Endothelial cell of umbilical vein (primary cell): ENCODE measurements at regions not wholly inside any gene's neighbourhood (a gene's known extent, or its start where the extent isn't known, plus 50 kb on each side); places are given as distances from the start of the nearest gene placed in this dataset.

Source experiments
- EZH2 ChIP-seq: IDR thresholded peaks from 2 replicates; pipeline ENCODE4 v1.6.1; 2012; ENCODE audit warnings: borderline replicate concordance, low read depth, mild to moderate bottlenecking, moderate library complexity, low read length, inconsistent platforms; ENCODE audit not compliant: severe bottlenecking
- JUN ChIP-seq: IDR thresholded peaks from 2 replicates; pipeline ENCODE4 v1.6.1; 2011; ENCODE audit warnings: borderline replicate concordance, low read depth; ENCODE audit not compliant: insufficient read length, insufficient read depth
- POLR2A ChIP-seq: IDR thresholded peaks from 2 replicates; pipeline ENCODE4 v1.6.1; 2012; ENCODE audit warnings: low read depth, mild to moderate bottlenecking, control low read depth, low read length
- POLR2AphosphoS5 ChIP-seq: IDR thresholded peaks from 2 replicates; pipeline ENCODE4 v1.6.1; 2012; ENCODE audit warnings: low read depth, mild to moderate bottlenecking, control low read depth, low read length, moderate library complexity; ENCODE audit not compliant: insufficient read depth
- TF ChIP-seq, protein P1 (sequence below), 2 donors: IDR thresholded peaks; 1 replicate in 1 of 2; 2 replicates in 1 of 2; pipeline ENCODE4 v1.5.1; 2011; ENCODE audit warnings: low read length in 2 of 2, mild to moderate bottlenecking in 2 of 2, moderate library complexity in 2 of 2, control low read depth in 1 of 2, inconsistent platforms in 1 of 2, low read depth in 1 of 2; ENCODE audit not compliant: insufficient read depth in 1 of 2; ENCODE audit errors: extremely low read depth in 1 of 2

DNA sequence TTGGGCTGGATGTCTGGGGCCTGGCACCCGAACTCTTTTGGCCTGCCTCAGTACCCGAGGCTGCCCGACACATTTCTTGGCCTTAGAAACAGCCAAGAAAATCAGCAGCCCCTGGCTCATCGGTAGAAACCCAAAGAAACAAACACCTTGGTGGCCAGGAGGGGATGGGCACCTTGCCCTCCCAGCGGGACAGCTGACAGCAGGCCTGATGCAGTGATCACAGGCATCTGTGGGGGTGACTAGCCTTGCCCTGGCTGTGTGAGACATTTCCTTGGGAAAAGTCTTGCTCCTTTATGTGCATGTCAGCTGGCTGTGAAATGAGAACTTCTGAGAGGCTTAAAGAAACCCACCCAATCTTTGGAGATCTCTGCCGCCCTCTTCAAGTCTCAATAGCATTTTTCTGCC lies 60.9 kb downstream of the SMIM38 start:
- no peak for TF ChIP-seq EZH2
- TF ChIP-seq, protein P1, sequence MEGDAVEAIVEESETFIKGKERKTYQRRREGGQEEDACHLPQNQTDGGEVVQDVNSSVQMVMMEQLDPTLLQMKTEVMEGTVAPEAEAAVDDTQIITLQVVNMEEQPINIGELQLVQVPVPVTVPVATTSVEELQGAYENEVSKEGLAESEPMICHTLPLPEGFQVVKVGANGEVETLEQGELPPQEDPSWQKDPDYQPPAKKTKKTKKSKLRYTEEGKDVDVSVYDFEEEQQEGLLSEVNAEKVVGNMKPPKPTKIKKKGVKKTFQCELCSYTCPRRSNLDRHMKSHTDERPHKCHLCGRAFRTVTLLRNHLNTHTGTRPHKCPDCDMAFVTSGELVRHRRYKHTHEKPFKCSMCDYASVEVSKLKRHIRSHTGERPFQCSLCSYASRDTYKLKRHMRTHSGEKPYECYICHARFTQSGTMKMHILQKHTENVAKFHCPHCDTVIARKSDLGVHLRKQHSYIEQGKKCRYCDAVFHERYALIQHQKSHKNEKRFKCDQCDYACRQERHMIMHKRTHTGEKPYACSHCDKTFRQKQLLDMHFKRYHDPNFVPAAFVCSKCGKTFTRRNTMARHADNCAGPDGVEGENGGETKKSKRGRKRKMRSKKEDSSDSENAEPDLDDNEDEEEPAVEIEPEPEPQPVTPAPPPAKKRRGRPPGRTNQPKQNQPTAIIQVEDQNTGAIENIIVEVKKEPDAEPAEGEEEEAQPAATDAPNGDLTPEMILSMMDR (IDR thresholded peaks at IDR 0.05; ENCODE audit: extremely low read depth in 1 of 2, insufficient read depth in 1 of 2, low read depth in 1 of 2, low read length in 2 of 2): no peak
- no peak for TF ChIP-seq POLR2A
- TF ChIP-seq POLR2AphosphoS5: no peak
- TF ChIP-seq JUN: no peak
